Transverse colon (tissue), 4 donors: ENCODE measurements at regions not wholly inside any gene's neighbourhood (a gene's known extent, or its start where the extent isn't known, plus 50 kb on each side); places are given as distances from the start of the nearest gene placed in this dataset.

ENCODE experiments used
- DNase-seq: peaks from one replicate; pipeline ENCODE4 v3.0.0-alpha.2; 2019
- H3K27ac ChIP-seq, 4 donors: fragments of 200-600 bp; sonication (generic); 2 replicates each; pipeline ENCODE4 v1.5.1; 2016 to 2018; ENCODE audit warnings: inconsistent platforms in 4 of 4
- H3K27me3 ChIP-seq: fragments of 200-600 bp; sonication (generic); 2 replicates; pipeline ENCODE4 v1.5.1; 2017; ENCODE audit warnings: inconsistent platforms
- H3K36me3 ChIP-seq, 4 donors: fragments of 200-600 bp; sonication (generic); 2 replicates each; pipeline ENCODE4 v1.5.1; 2017 to 2019; ENCODE audit warnings: inconsistent platforms in 4 of 4
- H3K4me1 ChIP-seq, 4 donors: fragments of 200-600 bp; sonication (generic); 2 replicates each; pipeline ENCODE4 v1.5.1; 2017 to 2020; ENCODE audit warnings: inconsistent platforms in 4 of 4
- H3K4me3 ChIP-seq, 4 donors: fragments of 200-600 bp; sonication (generic); 1 replicate in 1 of 4; 2 replicates in 3 of 4; pipeline versions ENCODE4 v1.5.1 to v1.6.1; 2017 to 2019; ENCODE audit warnings: inconsistent platforms in 4 of 4
- H3K9me3 ChIP-seq, 2 donors: fragments of 200-600 bp; sonication (generic); 2 replicates each; pipeline ENCODE4 v1.5.1; 2017 to 2019; ENCODE audit warnings: inconsistent platforms in 2 of 2
- EP300 ChIP-seq: sonication (generic); formaldehyde crosslinking; IDR thresholded peaks from one replicate; pipeline ENCODE4 v1.6.1; 2017; ENCODE audit warnings: antibody characterized with exemption, low read depth
- POLR2A ChIP-seq: fragments of 450-650 bp; IDR thresholded peaks from one replicate; pipeline ENCODE4 v1.6.1; 2016; ENCODE audit warnings: antibody characterized with exemption, mild to moderate bottlenecking, moderate library complexity
- POLR2AphosphoS5 ChIP-seq, 3 donors: sonication (generic); formaldehyde crosslinking; IDR thresholded peaks; one replicate each; pipeline ENCODE4 v1.6.1; 2016; ENCODE audit warnings: antibody characterized with exemption in 3 of 3
- WGBS, 2 donors: methylation state at CpG; one replicate each; pipeline ENCODE4 v1.1.5; 2018; ENCODE audit warnings: low coverage in 1 of 2; 5-methylcytosine and 5-hydroxymethylcytosine counted together
- in situ Hi-C, 4 donors: fragments of 200-750 bp; cut with MboI; loops; one replicate each; pipeline versions ENCODE4 v1.15.0 to v1.15.1; 2017; ENCODE audit warnings: low sequenced_read_pairs in 3 of 4, low pct_ligation_motif_present in 1 of 4, low pct_unique_long_range_greater_than_20kb in 1 of 4
- intact Hi-C: fragments of 100-400 bp; cut with DNase I; formaldehyde crosslinking; loops from one replicate; pipeline ENCODE4 v1.15.1; 2023; ENCODE audit warnings: low total_unique reads
- TF ChIP-seq, protein P1 (sequence below), 5 experiments: fragments of 200-600 bp in 3 of 5; fragments of 450-650 bp in 2 of 5; sonication (generic) in 3 of 5; IDR thresholded peaks; 1 replicate in 2 of 5; 2 replicates in 3 of 5; pipeline ENCODE4 v1.5.1; 2016 to 2017; ENCODE audit warnings: antibody characterized with exemption in 5 of 5, inconsistent platforms in 3 of 5, mild to moderate bottlenecking in 2 of 5, moderate library complexity in 1 of 5

DNA sequence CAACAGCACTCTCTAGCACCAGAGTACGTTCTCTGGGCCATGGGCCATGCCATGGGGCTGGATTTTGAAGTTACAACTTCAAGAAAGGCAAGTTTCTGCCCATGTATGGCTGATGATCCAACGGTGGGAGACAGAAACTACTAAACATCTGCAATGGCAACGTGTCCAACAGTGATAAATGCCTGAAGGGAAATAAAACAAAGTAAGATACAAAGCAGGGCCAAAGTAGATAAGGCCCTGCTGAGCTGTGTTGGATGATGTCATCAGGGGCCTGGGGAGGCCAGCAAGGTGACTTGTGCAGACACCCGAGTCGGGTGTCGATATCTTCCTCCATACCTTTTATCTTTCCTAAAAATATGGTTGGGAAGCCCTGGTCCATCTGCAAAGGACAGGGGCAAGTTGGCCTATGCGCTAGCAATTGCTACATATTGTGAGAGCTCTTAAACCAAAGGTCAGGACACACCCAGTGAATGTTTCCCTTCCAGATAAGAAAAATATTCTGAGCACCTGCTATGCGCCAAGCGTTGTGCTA lies 487.2 kb downstream of the MN1 start:
- TF ChIP-seq, protein P1, sequence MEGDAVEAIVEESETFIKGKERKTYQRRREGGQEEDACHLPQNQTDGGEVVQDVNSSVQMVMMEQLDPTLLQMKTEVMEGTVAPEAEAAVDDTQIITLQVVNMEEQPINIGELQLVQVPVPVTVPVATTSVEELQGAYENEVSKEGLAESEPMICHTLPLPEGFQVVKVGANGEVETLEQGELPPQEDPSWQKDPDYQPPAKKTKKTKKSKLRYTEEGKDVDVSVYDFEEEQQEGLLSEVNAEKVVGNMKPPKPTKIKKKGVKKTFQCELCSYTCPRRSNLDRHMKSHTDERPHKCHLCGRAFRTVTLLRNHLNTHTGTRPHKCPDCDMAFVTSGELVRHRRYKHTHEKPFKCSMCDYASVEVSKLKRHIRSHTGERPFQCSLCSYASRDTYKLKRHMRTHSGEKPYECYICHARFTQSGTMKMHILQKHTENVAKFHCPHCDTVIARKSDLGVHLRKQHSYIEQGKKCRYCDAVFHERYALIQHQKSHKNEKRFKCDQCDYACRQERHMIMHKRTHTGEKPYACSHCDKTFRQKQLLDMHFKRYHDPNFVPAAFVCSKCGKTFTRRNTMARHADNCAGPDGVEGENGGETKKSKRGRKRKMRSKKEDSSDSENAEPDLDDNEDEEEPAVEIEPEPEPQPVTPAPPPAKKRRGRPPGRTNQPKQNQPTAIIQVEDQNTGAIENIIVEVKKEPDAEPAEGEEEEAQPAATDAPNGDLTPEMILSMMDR (IDR thresholded peaks at IDR 0.05), result no peak
- TF ChIP-seq POLR2A (no peak), EP300 (no peak), POLR2AphosphoS5 (IDR thresholded peaks at IDR 0.05) (peak in 1 of 3 donors; percentile 24)
- intact Hi-C loops (no loop called here), in situ Hi-C loops (no loop called here)
- Histone ChIP-seq H3K4me3 (no peak overlapping the region), H3K27ac (peak overlapping the region; percentile 9 to 53 (median 33)), H3K9me3 (no peaks in the 10 kb centered on the region), H3K4me1 (peaks cover 11 to 57% (median 37%) of the 10 kb centered on the region in 4 donors), H3K36me3 (no peaks in the 10 kb centered on the region), H3K27me3 (no peaks in the 10 kb centered on the region)
- 39 to 54% methylated on average over 3 to 9 of the region's 9 CpGs for WGBS, 2 donors
- peak; percentile 42 for DNase-seq

DNA sequence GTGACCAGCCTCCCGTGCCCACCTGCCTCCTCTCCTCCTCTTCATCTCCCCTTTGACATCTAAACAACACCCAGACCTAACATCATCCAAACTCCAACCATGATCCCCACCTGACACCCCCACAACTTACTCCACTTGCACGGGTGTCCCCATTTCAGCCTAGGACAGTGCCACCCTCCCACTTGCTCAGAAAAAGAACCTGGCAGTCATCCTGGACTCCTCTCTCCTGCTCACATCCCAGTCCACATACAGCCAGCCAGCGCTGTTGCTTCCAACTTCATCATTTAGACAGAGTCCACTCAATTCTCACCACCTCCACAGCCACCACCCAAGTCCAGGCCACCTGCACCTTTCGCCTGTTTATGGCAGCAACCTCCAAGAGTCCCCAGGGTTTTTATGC lies 485.7 kb downstream of the MN1 start:
- no peaks in the 10 kb centered on the region for H3K36me3 ChIP-seq
- no peak for TF ChIP-seq POLR2A
- TF ChIP-seq, protein P1 (IDR thresholded peaks at IDR 0.05), result no peak
- TF ChIP-seq POLR2AphosphoS5 (IDR thresholded peaks at IDR 0.05), result no peak
- no peak for TF ChIP-seq EP300
- H3K27me3 ChIP-seq, result no peaks in the 10 kb centered on the region
- no peak for DNase-seq
- peaks cover 11 to 57% (median 37%) of the 10 kb centered on the region in 4 donors for H3K4me1 ChIP-seq
- 75 to 86% methylated on average over 2 to 4 of the region's 4 CpGs for WGBS, 2 donors
- intact Hi-C loops, result no loop called here
- in situ Hi-C loops, result no loop called here
- H3K4me3 ChIP-seq, result no peak overlapping the region
- no peaks in the 10 kb centered on the region for H3K9me3 ChIP-seq
- H3K27ac ChIP-seq, result no peak overlapping the region

DNA sequence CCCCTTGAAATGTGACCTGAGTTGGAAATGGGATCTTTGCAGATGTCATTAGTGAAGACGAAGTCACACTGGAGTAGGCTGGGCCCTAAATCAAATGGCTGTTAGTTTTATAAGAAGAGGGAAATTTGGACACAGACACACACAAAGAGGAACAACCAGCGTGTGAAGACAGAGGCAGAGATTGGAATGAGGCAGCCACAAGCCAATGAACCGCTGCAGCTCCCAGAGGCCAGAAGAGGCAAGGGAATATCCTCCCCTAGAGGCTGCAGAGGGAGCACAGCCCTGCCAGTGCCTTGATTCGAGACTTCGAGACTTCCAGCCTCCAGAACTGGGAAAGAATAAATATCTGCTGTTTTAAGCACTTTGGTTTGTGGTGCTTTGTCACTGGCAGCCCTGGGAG lies 484.5 kb downstream of the MN1 start:
- 34 to 49% methylated on average over 3 to 5 of the region's 5 CpGs for WGBS, 2 donors
- peak; percentile 25 for DNase-seq
- TF ChIP-seq POLR2AphosphoS5 (IDR thresholded peaks at IDR 0.05), result no peak
- TF ChIP-seq, protein P1 (IDR thresholded peaks at IDR 0.05), result peak in 1 of 5 experiments; percentile 23
- H3K27me3 ChIP-seq, result peaks cover 3% of the 10 kb centered on the region
- intact Hi-C loops, result no loop called here
- peak overlapping the region in 3 of 4 donors; percentile 15 to 34 (median 16) for H3K27ac ChIP-seq
- in situ Hi-C loops, result no loop called here
- no peaks in the 10 kb centered on the region for H3K36me3 ChIP-seq
- H3K4me3 ChIP-seq, result no peak overlapping the region
- peaks cover 11 to 49% (median 32%) of the 10 kb centered on the region in 4 donors for H3K4me1 ChIP-seq
- H3K9me3 ChIP-seq, result no peaks in the 10 kb centered on the region

DNA sequence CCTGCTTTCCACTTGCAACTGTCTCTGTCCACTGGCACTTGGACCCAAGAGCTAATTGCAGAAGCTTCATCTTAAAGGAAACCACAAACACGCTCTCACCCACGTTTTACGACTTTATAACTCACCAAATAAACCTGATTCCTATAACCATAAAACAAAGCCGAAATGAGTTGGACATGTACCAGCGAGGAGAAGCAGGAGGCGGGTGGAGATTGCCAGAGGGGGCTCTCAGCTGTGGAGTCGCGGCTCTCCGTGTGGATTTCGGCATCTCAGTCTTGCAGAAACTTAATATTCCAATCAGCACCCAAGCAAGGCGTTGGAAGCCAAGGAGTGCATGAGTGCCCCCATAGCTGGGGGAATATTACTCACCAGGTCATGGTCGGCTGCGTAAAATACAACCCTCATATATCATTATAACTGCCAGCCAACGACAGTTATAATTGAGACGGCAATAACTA lies 483.6 kb downstream of the MN1 start:
- 10 to 23% methylated on average over 12 to 15 of the region's 15 CpGs for WGBS, 2 donors
- peak; percentile 43 for DNase-seq
- peaks cover 11 to 47% (median 32%) of the 10 kb centered on the region in 4 donors for H3K4me1 ChIP-seq

More for the DNA sequence above, 483.6 kb downstream of the MN1 start:
- Histone ChIP-seq H3K27me3 (peaks cover 10% of the 10 kb centered on the region), H3K27ac (peak overlapping the region in 3 of 4 donors; percentile 16 to 34 (median 24)), H3K4me3 (no peak overlapping the region), H3K9me3 (no peaks in the 10 kb centered on the region), H3K36me3 (no peaks in the 10 kb centered on the region)
- no peak for TF ChIP-seq POLR2A
- TF ChIP-seq, protein P1 (IDR thresholded peaks at IDR 0.05), result no peak
- peak in 1 of 3 donors; percentile 16 for TF ChIP-seq POLR2AphosphoS5 (IDR thresholded peaks at IDR 0.05)
- no peak for TF ChIP-seq EP300
- intact Hi-C loops (no loop called here), in situ Hi-C loops (no loop called here)
